H1 (cell line): ENCODE measurements at regions not wholly inside any gene's neighbourhood (a gene's known extent, or its start where the extent isn't known, plus 50 kb on each side); places are given as distances from the start of the nearest gene placed in this dataset.

Experiments used
- CTCF ChIA-PET: fragments of 300-600 bp; sonication (Branson Sonifier 250); formaldehyde crosslinking; loops from one replicate; lab custom pipeline; 2021; ENCODE audit not compliant: partially characterized antibody; lab: Charles Lee
- POLR2A ChIA-PET: fragments of 300-600 bp; sonication (Branson Sonifier 250); formaldehyde crosslinking; loops from one replicate; lab custom pipeline; 2021; ENCODE audit warnings: inconsistent platforms; ENCODE audit not compliant: partially characterized antibody; lab: Charles Lee
- DNase-seq, 2 experiments: peaks; one replicate each; pipeline versions ENCODE4 v3.0.0 to v3.0.0-alpha.2; 2010 to 2022; ENCODE audit warnings: low spot score in 2 of 2, low read depth in 1 of 2, mixed read lengths in 1 of 2
- FAIRE-seq: peaks from 2 replicates; lab custom pipeline; 2011; peaks lifted over from hg19 to GRCh38; lab: Jason Lieb, UNC
- H2AFZ ChIP-seq: 2 replicates; pipeline ENCODE4 v1.8.1; 2012; ENCODE audit warnings: low read length, inconsistent platforms
- H2AK5ac ChIP-seq: 2 replicates; pipeline ENCODE4 v1.6.1; 2013; ENCODE audit warnings: low read depth, low read length
- H2BK120ac ChIP-seq: replicated peaks from 2 replicates; pipeline ENCODE3; 2013; ENCODE audit warnings: low read depth, low read length, inconsistent platforms
- H2BK12ac ChIP-seq: 2 replicates; pipeline ENCODE4 v1.6.1; 2013; ENCODE audit warnings: low read depth, low read length
- H2BK15ac ChIP-seq: 2 replicates; pipeline ENCODE4 v1.6.1; 2013; ENCODE audit warnings: low read length
- H2BK20ac ChIP-seq: 2 replicates; pipeline ENCODE4 v1.6.1; 2013; ENCODE audit warnings: low read length
- H2BK5ac ChIP-seq: 2 replicates; pipeline ENCODE4 v1.6.1; 2013; ENCODE audit warnings: low read depth, low read length
- H3K14ac ChIP-seq: 2 replicates; pipeline ENCODE4 v1.6.1; 2013; ENCODE audit warnings: inconsistent platforms; ENCODE audit not compliant: insufficient read length
- H3K18ac ChIP-seq: 2 replicates; pipeline ENCODE4 v1.6.1; 2013; ENCODE audit warnings: low read length; ENCODE audit errors: extremely low read depth
- H3K23ac ChIP-seq: 2 replicates; pipeline ENCODE4 v1.6.1; 2013; ENCODE audit warnings: inconsistent platforms; ENCODE audit not compliant: insufficient read length
- H3K23me2 ChIP-seq: 2 replicates; pipeline ENCODE4 v1.6.1; 2013; ENCODE audit warnings: low read depth, low read length
- H3K27ac ChIP-seq: 2 replicates; pipeline ENCODE4 v1.6.1; 2011; ENCODE audit warnings: low read depth, low read length, inconsistent platforms
- H3K27me3 ChIP-seq, 4 experiments: replicated peaks in 1 of 4; 1 replicate in 1 of 4; 2 replicates in 3 of 4; pipeline versions ENCODE4 v1.6.1 to v1.8.1; 2011 to 2013; ENCODE audit warnings: low read length in 3 of 4, mild to moderate bottlenecking in 3 of 4, inconsistent platforms in 2 of 4, mixed read lengths in 2 of 4, moderate library complexity in 1 of 4; ENCODE audit not compliant: control insufficient read depth in 3 of 4, insufficient read depth in 3 of 4; ENCODE audit errors: extremely low read depth in 1 of 4
- H3K36me3 ChIP-seq, 4 experiments: 2 replicates each; pipeline versions ENCODE4 v1.6.1 to v1.8.1; 2011 to 2013; ENCODE audit warnings: mild to moderate bottlenecking in 4 of 4, low read length in 3 of 4, moderate library complexity in 2 of 4, control low read depth in 1 of 4, inconsistent platforms in 1 of 4; ENCODE audit not compliant: insufficient read depth in 4 of 4, control insufficient read depth in 2 of 4
- H3K4ac ChIP-seq: replicated peaks from 2 replicates; pipeline ENCODE3; 2013; ENCODE audit warnings: low read length, low read depth, mixed read lengths, inconsistent platforms; ENCODE audit not compliant: insufficient read length
- H3K4me1 ChIP-seq, 4 experiments: replicated peaks in 1 of 4; 1 replicate in 1 of 4; 2 replicates in 3 of 4; pipeline versions ENCODE4 v1.6.1 to v1.8.1; 2011 to 2013; ENCODE audit warnings: low read length in 3 of 4, inconsistent platforms in 2 of 4, mixed read lengths in 1 of 4; ENCODE audit not compliant: insufficient read depth in 4 of 4, control insufficient read depth in 3 of 4
- H3K4me2 ChIP-seq, 2 experiments: 2 replicates each; pipeline versions ENCODE4 v1.6.1 to v1.8.1; 2011 to 2013; ENCODE audit warnings: low read depth in 2 of 2, low read length in 2 of 2, control low read depth in 1 of 2, inconsistent platforms in 1 of 2, mild to moderate bottlenecking in 1 of 2; ENCODE audit not compliant: insufficient read depth in 1 of 2
- H3K4me3 ChIP-seq, 4 experiments: fragments of 200-600, 300-600 bp in 1 of 4; sonication (generic), shearing (Covaris generic), sonication (Bioruptor Twin) in 1 of 4; 2 replicates each; pipeline versions ENCODE4 v1.5.1 to v1.8.1; 2011 to 2016; ENCODE audit warnings: low read length in 4 of 4, low read depth in 3 of 4, control low read depth in 2 of 4, inconsistent platforms in 2 of 4, mild to moderate bottlenecking in 2 of 4, mixed read lengths in 1 of 4, moderate library complexity in 1 of 4; ENCODE audit not compliant: insufficient read depth in 2 of 4; ENCODE audit errors: extremely low read depth in 1 of 4
- H3K56ac ChIP-seq: replicated peaks from 2 replicates; pipeline ENCODE3; 2013; ENCODE audit warnings: low read depth, mild to moderate bottlenecking, mixed read lengths, low read length, inconsistent platforms; ENCODE audit not compliant: insufficient read length
- H3K79me1 ChIP-seq: 2 replicates; pipeline ENCODE4 v1.6.1; 2013; ENCODE audit warnings: low read depth, low read length, control low read depth
- H3K79me2 ChIP-seq, 2 experiments: 2 replicates each; pipeline versions ENCODE4 v1.6.1 to v1.8.1; 2012 to 2013; ENCODE audit warnings: low read length in 2 of 2, mild to moderate bottlenecking in 2 of 2, inconsistent platforms in 1 of 2; ENCODE audit not compliant: insufficient read depth in 2 of 2, control insufficient read depth in 1 of 2
- H3K9ac ChIP-seq, 4 experiments: replicated peaks in 1 of 4; 1 replicate in 1 of 4; 2 replicates in 3 of 4; pipeline versions ENCODE4 v1.6.1 to v1.8.1; 2011 to 2013; ENCODE audit warnings: low read depth in 3 of 4, low read length in 3 of 4, control low read depth in 2 of 4, mild to moderate bottlenecking in 2 of 4, moderate library complexity in 2 of 4, inconsistent platforms in 1 of 4; ENCODE audit errors: extremely low read depth in 1 of 4
- H3K9me3 ChIP-seq, 2 experiments: 2 replicates each; pipeline versions ENCODE4 v1.6.1 to v1.8.1; 2012 to 2013; ENCODE audit warnings: mild to moderate bottlenecking in 2 of 2, moderate library complexity in 2 of 2, control low read depth in 1 of 2, inconsistent platforms in 1 of 2, low read depth in 1 of 2, low read length in 1 of 2, mixed read lengths in 1 of 2; ENCODE audit not compliant: insufficient read depth in 2 of 2
- H4K20me1 ChIP-seq, 2 experiments: replicated peaks in 1 of 2; 2 replicates each; pipeline versions ENCODE3 to v1.8.1; 2011 to 2013; ENCODE audit warnings: inconsistent platforms in 2 of 2, low read length in 2 of 2, mild to moderate bottlenecking in 1 of 2; ENCODE audit not compliant: insufficient read depth in 2 of 2, control insufficient read depth in 1 of 2
- H4K5ac ChIP-seq: 2 replicates; pipeline ENCODE4 v1.6.1; 2013; ENCODE audit warnings: low read length, low read depth, mixed read lengths, inconsistent platforms; ENCODE audit not compliant: insufficient read length
- H4K8ac ChIP-seq: 2 replicates; pipeline ENCODE4 v1.8.0; 2013; ENCODE audit warnings: mild to moderate bottlenecking, moderate library complexity, low read length, inconsistent platforms; ENCODE audit not compliant: insufficient read depth; ENCODE audit errors: extremely low read depth
- H4K91ac ChIP-seq: replicated peaks from 2 replicates; pipeline ENCODE3; 2013; ENCODE audit warnings: low read length, mixed read lengths, inconsistent platforms; ENCODE audit not compliant: insufficient read length
- BRCA1 ChIP-seq: IDR thresholded peaks from 2 replicates; pipeline ENCODE4 v1.6.1; 2012; ENCODE audit warnings: low read depth, low read length, improper control_type of control experiment
- CEBPB ChIP-seq: IDR thresholded peaks from 2 replicates; pipeline ENCODE4 v1.6.1; 2012; ENCODE audit warnings: low read depth, low read length
- CTCF ChIP-seq, 3 experiments: IDR thresholded peaks; 1 replicate in 2 of 3; 2 replicates in 1 of 3; pipeline versions ENCODE4 v1.5.1 to v1.6.1; 2011; ENCODE audit warnings: low read length in 3 of 3, mild to moderate bottlenecking in 3 of 3, inconsistent platforms in 2 of 3, low read depth in 1 of 3, moderate library complexity in 1 of 3; ENCODE audit not compliant: insufficient read depth in 1 of 3; ENCODE audit errors: control extremely low read depth in 1 of 3
- RNF2 ChIP-seq: fragments of 200-900, 300-1000 bp; sonication (generic); IDR thresholded peaks from 2 replicates; pipeline ENCODE4 v1.7.1; 2016; ENCODE audit warnings: borderline replicate concordance, low read depth, mild to moderate bottlenecking, antibody characterized with exemption, low read length; ENCODE audit not compliant: poor library complexity, severe bottlenecking; ENCODE audit errors: missing control alignments
- SAP30 ChIP-seq: fragments of 300-600 bp; sonication (generic); IDR thresholded peaks from 2 replicates; pipeline ENCODE4 v1.7.1; 2012; ENCODE audit warnings: low read length, moderate library complexity, mild to moderate bottlenecking, inconsistent platforms; ENCODE audit not compliant: insufficient read depth, insufficient replicate concordance
- TEAD4 ChIP-seq: IDR thresholded peaks from 2 replicates; pipeline ENCODE4 v1.6.1; 2012; ENCODE audit warnings: low read depth, low read length, inconsistent platforms, mixed read lengths
- WGBS, 2 experiments: shearing (Covaris generic) in 1 of 2; methylation state at CpG; one replicate each; pipeline versions ENCODE4 v1.1.6 to v1.1.7; 2013 to 2015; ENCODE audit warnings: low lambda C conversion rate in 2 of 2, mixed read lengths in 2 of 2, inconsistent platforms in 1 of 2, low coverage in 1 of 2, missing lambda C conversion rate in 1 of 2; ENCODE audit not compliant: insufficient replicate concordance in 2 of 2, insufficient coverage in 1 of 2, insufficient read length in 1 of 2; ENCODE audit errors: extremely low coverage in 1 of 2, missing lambda C conversion rate in 1 of 2; 5-methylcytosine and 5-hydroxymethylcytosine counted together

GRCh38 chr13:24052547-24053518 is 107.7 kb upstream of the SPATA13 start:
- Histone ChIP-seq H3K9ac (no peak overlapping the region; a peak in 1 of 7 replicates), H2BK20ac (no peak overlapping the region), H3K27ac (no peak overlapping the region), H3K4me2 (peak overlapping the region; percentile 0 to 16; a peak in 1 of 4 replicates), H2BK15ac (no peak overlapping the region), H3K4ac (no peak overlapping the region), H2AFZ (no peak overlapping the region), H3K18ac (no peak overlapping the region), H2BK120ac (no peak overlapping the region), H3K27me3 (no peaks in the 10 kb centered on the region), H4K8ac (no peak overlapping the region), H3K56ac (no peak overlapping the region), H3K23ac (no peak overlapping the region), H3K36me3 (no peaks in the 10 kb centered on the region), H3K79me1 (no peaks in the 10 kb centered on the region), H2AK5ac (no peak overlapping the region), H4K91ac (no peak overlapping the region), H2BK12ac (no peak overlapping the region), H4K20me1 (no peaks in the 10 kb centered on the region), H2BK5ac (no peak overlapping the region; the same call in 1 of the 2 replicates), H3K23me2 (no peaks in the 10 kb centered on the region), H4K5ac (no peak overlapping the region), H3K4me3 (no peak overlapping the region), H3K14ac (no peak overlapping the region), H3K79me2 (no peaks in the 10 kb centered on the region), H3K4me1 (peaks cover under 1 to 13% (median 6%) of the 10 kb centered on the region in 4 experiments; a peak in 6 of 7 replicates), H3K9me3 (no peaks in the 10 kb centered on the region)
- FAIRE-seq (no peak), DNase-seq (no peak)
- TF ChIP-seq BRCA1 (no peak), CTCF (IDR thresholded peaks at IDR 0.05; ENCODE audit: control extremely low read depth in 1 of 3, insufficient read depth in 1 of 3, low read depth in 1 of 3, low read length in 3 of 3) (no peak), RNF2 (no peak), SAP30 (no peak), TEAD4 (0 out of 2 replicates have a peak, but pooled peaks have one; percentile 2), CEBPB (no peak)
- WGBS, 2 experiments = 60% methylated on average over 12 of the region's 17 CpGs; no CpG with 5 or more reads in 1 of the 2 experiments
- POLR2A ChIA-PET = interaction anchor here (0.9 kb wide), 2 partner anchors 18 to 165 kb away, joined by 3 to 4 read pairs; no protein-coding TSS in a partner anchor
- CTCF ChIA-PET = interaction anchor here (0.6 to 5.5 kb wide), 37 partner anchors 8 to 419 kb away, joined by 3 to 42 read pairs (median 3); partner anchors contain the start of gene SPATA13
